ENCODE measurements at regions not wholly inside any gene's neighbourhood (a gene's known extent, or its start where the extent isn't known, plus 50 kb on each side); places are given as distances from the start of the nearest gene placed in this dataset.
"Not testable (repeated sequence)": the region's sequence is repeated elsewhere in the genome, so short reads cannot be mapped to it uniquely, and the experiment has no call there.

DNA sequence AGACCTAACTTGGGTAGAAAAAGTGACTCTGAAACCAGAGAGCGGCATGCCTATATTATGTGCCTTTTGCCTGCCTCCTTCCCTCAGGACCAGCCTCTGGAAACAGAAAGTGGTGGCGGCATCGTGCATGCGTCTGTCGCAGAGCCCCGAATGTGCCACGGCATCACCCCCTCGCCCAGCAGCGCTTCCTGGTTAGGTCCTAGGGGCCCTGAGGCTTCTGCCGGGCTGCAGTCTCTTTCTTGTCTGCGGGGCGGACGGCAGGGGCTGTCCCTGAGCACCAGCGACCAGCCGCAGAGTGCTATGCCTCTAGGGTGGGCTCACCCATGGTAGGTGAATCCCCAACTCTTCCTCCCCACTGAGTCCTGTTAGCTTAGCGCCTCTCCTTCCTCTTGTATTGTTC, 68.7 kb downstream of the VSIG4 start:
- Histone ChIP-seq H3K9ac (ENCODE audit: low read depth, low read length, poor library complexity) (no peak overlapping the region), H2AK5ac (ENCODE audit: low read depth, low read length) (no peak overlapping the region), H3K4me3 (ENCODE audit: low read length in 2 of 2) (no peak overlapping the region), H3K27me3 (ENCODE audit: control insufficient read depth in 3 of 3, insufficient read depth in 3 of 3, low read depth in 1 of 3, low read length in 3 of 3) (peaks cover 0 to 19% (median 0%) of the 10 kb centered on the region in 3 experiments), H4K8ac (ENCODE audit: low read depth, low read length) (no peak overlapping the region), H3K9me3 (replicated peaks in 1 of 2; ENCODE audit: control insufficient read depth in 2 of 2, insufficient read depth in 1 of 2, low read depth in 1 of 2, low read length in 2 of 2) (no peaks in the 10 kb centered on the region), H3K4me2 (ENCODE audit: insufficient read depth, low read length, poor library complexity, severe bottlenecking) (no peak overlapping the region), H4K91ac (ENCODE audit: low read depth, low read length, poor library complexity) (no peak overlapping the region), H2AFZ (ENCODE audit: low read length) (no peak overlapping the region), H3K27ac (replicated peaks; ENCODE audit: low read length) (no peak overlapping the region), H3K14ac (ENCODE audit: low read length) (no peak overlapping the region), H3K4me1 (ENCODE audit: control insufficient read depth in 2 of 2, insufficient read depth in 1 of 2, low read depth in 1 of 2, low read length in 2 of 2) (no peaks in the 10 kb centered on the region), H3K23ac (ENCODE audit: low read depth, low read length, poor library complexity) (no peak overlapping the region), H2BK12ac (ENCODE audit: low read length) (no peak overlapping the region), H2BK5ac (ENCODE audit: low read length) (no peak overlapping the region), H3K4ac (ENCODE audit: low read length) (no peak overlapping the region), H2BK120ac (ENCODE audit: low read depth, low read length) (no peak overlapping the region), H3K36me3 (replicated peaks in 1 of 2; ENCODE audit: control insufficient read depth in 2 of 2, insufficient read depth in 2 of 2, low read length in 2 of 2) (no peaks in the 10 kb centered on the region), H3K79me1 (ENCODE audit: low read depth, low read length) (no peaks in the 10 kb centered on the region), H3K18ac (ENCODE audit: low read length) (no peak overlapping the region), H2BK15ac (ENCODE audit: low read length) (no peak overlapping the region)
- no peak for DNase-seq (ENCODE audit: low spot score)
- no CpG with 5 or more reads among the region's 16 CpGs for WGBS, 2 donors (ENCODE audit: extremely low coverage in 2 of 2, insufficient read length in 2 of 2, insufficient replicate concordance in 1 of 2)

DNA sequence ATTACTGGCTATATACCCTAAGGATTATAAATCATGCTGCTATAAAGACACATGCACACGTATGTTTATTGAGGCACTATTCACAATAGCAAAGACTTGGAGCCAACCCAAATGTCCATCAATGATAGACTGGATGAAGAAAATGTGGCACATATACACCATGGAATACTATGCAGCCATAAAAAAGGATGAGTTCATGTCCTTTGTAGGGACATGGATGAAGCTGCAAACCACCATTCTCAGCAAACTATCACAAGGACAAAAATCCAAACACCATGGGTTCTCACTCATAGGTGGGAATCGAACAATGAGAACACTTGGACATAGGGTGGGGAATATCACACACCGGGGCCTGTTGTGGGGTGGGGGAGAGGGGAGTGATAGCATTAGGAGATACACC, 72.7 kb downstream of the VSIG4 start:
- no CpG with 5 or more reads among the region's 3 CpGs for whole genome bisulfite sequencing, 2 donors (ENCODE audit: extremely low coverage in 2 of 2, insufficient read length in 2 of 2, insufficient replicate concordance in 1 of 2)
- not testable (repeated sequence) for H3K9me3 ChIP-seq (replicated peaks in 1 of 2; ENCODE audit: control insufficient read depth in 2 of 2, insufficient read depth in 1 of 2, low read depth in 1 of 2, low read length in 2 of 2); H3K9ac ChIP-seq (ENCODE audit: low read depth, low read length, poor library complexity); DNase-seq (ENCODE audit: low spot score); H3K14ac ChIP-seq (ENCODE audit: low read length); H2BK12ac ChIP-seq (ENCODE audit: low read length); H3K23ac ChIP-seq (ENCODE audit: low read depth, low read length, poor library complexity); H2AFZ ChIP-seq (ENCODE audit: low read length); H4K8ac ChIP-seq (ENCODE audit: low read depth, low read length); H3K36me3 ChIP-seq (replicated peaks in 1 of 2; ENCODE audit: control insufficient read depth in 2 of 2, insufficient read depth in 2 of 2, low read length in 2 of 2); H3K4ac ChIP-seq (ENCODE audit: low read length); H3K4me2 ChIP-seq (ENCODE audit: insufficient read depth, low read length, poor library complexity, severe bottlenecking); H3K18ac ChIP-seq (ENCODE audit: low read length); H2BK120ac ChIP-seq (ENCODE audit: low read depth, low read length); H3K4me1 ChIP-seq (ENCODE audit: control insufficient read depth in 2 of 2, insufficient read depth in 1 of 2, low read depth in 1 of 2, low read length in 2 of 2); H2BK15ac ChIP-seq (ENCODE audit: low read length); H4K91ac ChIP-seq (ENCODE audit: low read depth, low read length, poor library complexity); H2AK5ac ChIP-seq (ENCODE audit: low read depth, low read length); H3K4me3 ChIP-seq (ENCODE audit: low read length in 2 of 2); H2BK5ac ChIP-seq (ENCODE audit: low read length); H3K27ac ChIP-seq (replicated peaks; ENCODE audit: low read length); H3K79me1 ChIP-seq (ENCODE audit: low read depth, low read length)
- H3K27me3 ChIP-seq (ENCODE audit: control insufficient read depth in 3 of 3, insufficient read depth in 3 of 3, low read depth in 1 of 3, low read length in 3 of 3), result peaks cover 0 to 14% (median 0%) of the 10 kb centered on the region in 3 experiments

DNA sequence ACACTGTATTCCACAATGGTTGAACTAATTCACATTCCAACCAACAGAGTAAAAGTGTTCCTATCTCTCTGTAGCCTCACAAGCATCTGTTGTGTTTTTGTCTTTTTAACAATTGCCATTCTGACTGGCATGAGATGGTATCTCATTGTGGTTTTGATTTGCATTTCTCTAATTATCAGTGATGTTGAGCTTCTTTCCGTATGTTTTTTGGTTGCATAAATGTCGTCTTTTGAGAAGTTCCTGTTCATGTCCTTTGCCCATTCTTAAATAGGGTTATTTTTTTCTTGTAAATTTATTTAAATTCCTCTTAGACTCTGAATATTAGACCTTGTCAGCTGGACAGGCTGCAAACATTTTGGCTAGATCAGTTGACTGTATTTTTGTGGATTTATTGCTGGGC, 78.2 kb downstream of the VSIG4 start:
- no peak overlapping the region for H2AFZ ChIP-seq (ENCODE audit: low read length)
- DNase-seq (ENCODE audit: low spot score), result no peak
- H2BK120ac ChIP-seq (ENCODE audit: low read depth, low read length), result no peak overlapping the region
- no peak overlapping the region for H4K8ac ChIP-seq (ENCODE audit: low read depth, low read length)
- H3K4me1 ChIP-seq (ENCODE audit: control insufficient read depth in 2 of 2, insufficient read depth in 1 of 2, low read depth in 1 of 2, low read length in 2 of 2), result no peaks in the 10 kb centered on the region
- no peak overlapping the region for H4K91ac ChIP-seq (ENCODE audit: low read depth, low read length, poor library complexity)
- H3K79me1 ChIP-seq (ENCODE audit: low read depth, low read length), result no peaks in the 10 kb centered on the region
- H3K36me3 ChIP-seq (replicated peaks in 1 of 2; ENCODE audit: control insufficient read depth in 2 of 2, insufficient read depth in 2 of 2, low read length in 2 of 2), result no peaks in the 10 kb centered on the region
- H3K9ac ChIP-seq (ENCODE audit: low read depth, low read length, poor library complexity), result no peak overlapping the region
- no peak overlapping the region for H3K18ac ChIP-seq (ENCODE audit: low read length)
- no peak overlapping the region for H2BK15ac ChIP-seq (ENCODE audit: low read length)
- no peaks in the 10 kb centered on the region for H3K9me3 ChIP-seq (replicated peaks in 1 of 2; ENCODE audit: control insufficient read depth in 2 of 2, insufficient read depth in 1 of 2, low read depth in 1 of 2, low read length in 2 of 2)
- no peak overlapping the region for H2AK5ac ChIP-seq (ENCODE audit: low read depth, low read length)
- WGBS, 2 donors (ENCODE audit: extremely low coverage in 2 of 2, insufficient read length in 2 of 2, insufficient replicate concordance in 1 of 2), result no CpG with 5 or more reads among the region's 2 CpGs
- H3K27me3 ChIP-seq (ENCODE audit: control insufficient read depth in 3 of 3, insufficient read depth in 3 of 3, low read depth in 1 of 3, low read length in 3 of 3), result no peaks in the 10 kb centered on the region
- no peak overlapping the region for H2BK5ac ChIP-seq (ENCODE audit: low read length)
- no peak overlapping the region for H3K4me3 ChIP-seq (ENCODE audit: low read length in 2 of 2)
- H3K4ac ChIP-seq (ENCODE audit: low read length), result no peak overlapping the region
- H2BK12ac ChIP-seq (ENCODE audit: low read length), result no peak overlapping the region
- no peak overlapping the region for H3K4me2 ChIP-seq (ENCODE audit: insufficient read depth, low read length, poor library complexity, severe bottlenecking)
- H3K27ac ChIP-seq (replicated peaks; ENCODE audit: low read length), result no peak overlapping the region
- no peak overlapping the region for H3K23ac ChIP-seq (ENCODE audit: low read depth, low read length, poor library complexity)
- H3K14ac ChIP-seq (ENCODE audit: low read length), result no peak overlapping the region

- Histone ChIP-seq H3K27me3 (ENCODE audit: control insufficient read depth in 3 of 3, insufficient read depth in 3 of 3, low read depth in 1 of 3, low read length in 3 of 3) (no peaks in the 10 kb centered on the region), H2BK120ac (ENCODE audit: low read depth, low read length) (no peak overlapping the region), H3K79me1 (ENCODE audit: low read depth, low read length) (no peaks in the 10 kb centered on the region), H3K14ac (ENCODE audit: low read length) (no peak overlapping the region), H3K9me3 (replicated peaks in 1 of 2; ENCODE audit: control insufficient read depth in 2 of 2, insufficient read depth in 1 of 2, low read depth in 1 of 2, low read length in 2 of 2) (no peaks in the 10 kb centered on the region), H2AK5ac (ENCODE audit: low read depth, low read length) (no peak overlapping the region), H4K91ac (ENCODE audit: low read depth, low read length, poor library complexity) (no peak overlapping the region), H3K9ac (ENCODE audit: low read depth, low read length, poor library complexity) (no peak overlapping the region), H2BK5ac (ENCODE audit: low read length) (no peak overlapping the region), H3K27ac (replicated peaks; ENCODE audit: low read length) (no peak overlapping the region), H3K4me3 (ENCODE audit: low read length in 2 of 2) (no peak overlapping the region), H3K23ac (ENCODE audit: low read depth, low read length, poor library complexity) (no peak overlapping the region), H3K4me1 (ENCODE audit: control insufficient read depth in 2 of 2, insufficient read depth in 1 of 2, low read depth in 1 of 2, low read length in 2 of 2) (no peaks in the 10 kb centered on the region), H3K36me3 (replicated peaks in 1 of 2; ENCODE audit: control insufficient read depth in 2 of 2, insufficient read depth in 2 of 2, low read length in 2 of 2) (no peaks in the 10 kb centered on the region), H3K4ac (ENCODE audit: low read length) (no peak overlapping the region), H3K18ac (ENCODE audit: low read length) (no peak overlapping the region), H2BK12ac (ENCODE audit: low read length) (no peak overlapping the region), H2AFZ (ENCODE audit: low read length) (no peak overlapping the region), H2BK15ac (ENCODE audit: low read length) (no peak overlapping the region), H4K8ac (ENCODE audit: low read depth, low read length) (no peak overlapping the region), H3K4me2 (ENCODE audit: insufficient read depth, low read length, poor library complexity, severe bottlenecking) (no peak overlapping the region)
- WGBS, 2 donors (ENCODE audit: extremely low coverage in 2 of 2, insufficient read length in 2 of 2, insufficient replicate concordance in 1 of 2), result no CpG with 5 or more reads among the region's 1 CpG
- no peak for DNase-seq (ENCODE audit: low spot score)
Measured at GRCh38 chrX:65948103-65948502, 91.8 kb downstream of the VSIG4 start.
